C4-2B (cell line): ENCODE measurements at regions not wholly inside any gene's neighbourhood (a gene's known extent, or its start where the extent isn't known, plus 50 kb on each side); places are given as distances from the start of the nearest gene placed in this dataset.

ENCODE experiments used
- CTCF ChIP-seq: fragments of 450-650 bp; conservative IDR thresholded peaks from 2 replicates; pipeline ENCODE4 v1.5.1; 2017; ENCODE audit warnings: mild to moderate bottlenecking
- ZFX ChIP-seq: fragments of 450-650 bp; IDR thresholded peaks from 2 replicates; pipeline ENCODE4 v1.6.1; 2017

- TF ChIP-seq CTCF (no peak), ZFX (no peak)
Measured at GRCh38 chr2:52341732-52342131, 1309.8 kb upstream of the NRXN1 start.
